Choroid plexus epithelial cell (primary cell): ENCODE measurements at regions not wholly inside any gene's neighbourhood (a gene's known extent, or its start where the extent isn't known, plus 50 kb on each side); places are given as distances from the start of the nearest gene placed in this dataset.
"Not testable (repeated sequence)": the region's sequence is repeated elsewhere in the genome, so short reads cannot be mapped to it uniquely, and the experiment has no call there.

Source experiments
- DNase-seq: peaks from one replicate; pipeline ENCODE4 v3.0.0-alpha.2; 2010; ENCODE audit warnings: low read depth
- H3K4me3 ChIP-seq: 2 replicates; pipeline ENCODE4 v1.5.1; 2011; ENCODE audit warnings: low read depth, mild to moderate bottlenecking, control low read depth, low read length, moderate library complexity
- CTCF ChIP-seq: conservative IDR thresholded peaks from 2 replicates; pipeline ENCODE4 v1.5.1; 2011; ENCODE audit warnings: low read depth, mild to moderate bottlenecking, control low read depth, inconsistent platforms, low read length, moderate library complexity

- H3K4me3 ChIP-seq, result no peak overlapping the region
- no peak for TF ChIP-seq CTCF
- DNase-seq, result no peak
These were observed 2672.0 kb upstream of the PCDH20 start for GRCh38 chr13:64087624-64088023.

DNA sequence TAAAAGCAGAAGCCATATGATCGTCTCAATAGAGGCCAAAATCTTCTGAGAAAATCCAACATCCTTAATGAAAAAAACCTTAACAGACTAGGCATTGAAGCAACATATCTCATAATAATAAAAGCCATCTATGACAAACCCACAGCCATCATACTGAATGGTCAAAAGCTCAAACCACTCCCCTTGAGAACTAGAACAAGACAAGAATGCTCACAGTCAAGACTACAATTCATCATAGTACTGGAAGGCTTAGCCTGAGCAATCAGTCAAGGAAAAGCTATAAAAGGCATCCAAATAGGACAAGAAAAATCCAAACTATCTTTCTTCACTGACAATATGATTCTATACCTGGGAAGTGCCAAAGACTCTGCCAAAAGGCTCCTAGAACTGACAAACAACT, 2668.2 kb upstream of the PCDH20 start:
- no peak overlapping the region for H3K4me3 ChIP-seq
- no peak for TF ChIP-seq CTCF
- DNase-seq, result no peak

- no peak overlapping the region for H3K4me3 ChIP-seq
- DNase-seq, result no peak
- no peak for TF ChIP-seq CTCF
These were observed 2667.7 kb upstream of the PCDH20 start for GRCh38 chr13:64083396-64083795.

- DNase-seq, result no peak
- TF ChIP-seq CTCF, result no peak
- no peak overlapping the region for H3K4me3 ChIP-seq
These were observed 2662.9 kb upstream of the PCDH20 start for GRCh38 chr13:64078480-64078936.

GRCh38 chr13:64078025-64078424, 2662.4 kb upstream of the PCDH20 start:
- no peak overlapping the region for H3K4me3 ChIP-seq
- no peak for TF ChIP-seq CTCF
- no peak for DNase-seq

DNA sequence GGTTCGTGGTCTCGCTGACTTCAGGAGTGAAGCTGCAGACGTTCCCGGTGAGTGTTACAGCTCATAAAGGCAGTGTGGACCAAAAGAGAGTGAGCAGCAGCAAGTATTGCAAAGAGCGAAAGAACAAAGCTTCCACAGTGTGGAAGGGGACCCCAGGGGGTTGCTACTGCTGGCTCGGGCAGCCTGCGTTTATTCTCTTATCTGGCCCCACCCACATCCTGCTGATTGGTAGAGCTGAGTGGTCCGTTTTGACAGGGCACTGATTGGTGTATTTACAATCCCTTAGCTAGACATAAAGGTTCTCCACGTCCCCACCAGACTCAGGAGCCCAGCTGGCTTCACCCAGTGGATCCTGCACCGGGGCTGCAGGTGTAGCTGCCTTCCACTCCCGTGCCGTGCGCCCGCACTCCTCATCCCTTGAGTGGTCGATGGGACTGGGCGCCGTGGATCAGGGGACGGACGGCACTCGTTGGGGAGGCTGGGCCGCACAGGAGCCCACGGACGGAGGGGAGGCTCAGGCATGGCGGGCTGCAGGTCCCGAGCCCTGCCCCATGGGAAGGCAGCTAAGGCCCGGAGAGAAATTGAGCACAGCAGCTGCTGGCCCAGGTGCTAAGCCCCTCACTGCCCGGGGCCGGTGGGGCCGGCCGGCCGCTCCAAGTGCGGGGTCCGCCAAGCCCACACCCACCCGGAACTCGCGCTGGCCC, 2661.6 kb upstream of the PCDH20 start:
- not testable (repeated sequence) for DNase-seq, H3K4me3 ChIP-seq

DNA sequence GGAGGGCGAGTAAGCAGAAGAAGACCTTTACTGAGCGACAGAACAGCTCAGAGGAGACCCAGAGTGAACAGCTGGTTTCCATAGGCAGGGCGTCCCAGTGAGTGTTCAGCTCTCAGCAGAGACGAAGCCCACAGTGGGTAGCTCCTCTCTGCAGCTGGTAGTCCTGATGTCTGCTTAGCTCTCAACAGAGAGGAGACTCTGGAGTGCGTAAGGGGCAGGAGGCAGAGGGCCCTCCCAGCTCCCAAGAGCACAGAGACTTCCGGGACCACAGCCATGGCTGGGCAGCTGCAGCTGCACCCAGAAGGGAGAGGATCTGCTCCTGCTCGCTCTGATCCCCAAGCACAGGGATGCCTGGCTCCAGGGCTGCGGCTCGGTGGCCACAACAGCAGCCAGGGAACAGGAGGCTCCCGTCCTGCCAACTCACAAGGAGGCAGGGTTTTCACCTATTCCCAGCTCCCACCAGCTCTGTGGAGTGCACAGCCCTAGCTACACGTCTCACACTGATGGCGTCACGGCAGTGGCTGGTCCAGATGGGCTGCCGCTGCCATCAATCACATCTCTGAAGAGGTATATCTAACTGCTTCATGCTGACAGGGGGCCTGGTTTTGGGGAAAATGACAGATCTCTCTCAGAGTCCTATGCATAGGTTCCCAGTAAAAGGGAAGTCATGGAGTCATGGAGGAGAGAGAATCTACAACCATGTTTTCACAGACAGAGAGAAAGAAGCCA, 2660.1 kb upstream of the PCDH20 start:
- no peak for TF ChIP-seq CTCF
- no peak overlapping the region for H3K4me3 ChIP-seq
- no peak for DNase-seq
